ENCODE measurements at regions not wholly inside any gene's neighbourhood (a gene's known extent, or its start where the extent isn't known, plus 50 kb on each side); places are given as distances from the start of the nearest gene placed in this dataset.

DNA sequence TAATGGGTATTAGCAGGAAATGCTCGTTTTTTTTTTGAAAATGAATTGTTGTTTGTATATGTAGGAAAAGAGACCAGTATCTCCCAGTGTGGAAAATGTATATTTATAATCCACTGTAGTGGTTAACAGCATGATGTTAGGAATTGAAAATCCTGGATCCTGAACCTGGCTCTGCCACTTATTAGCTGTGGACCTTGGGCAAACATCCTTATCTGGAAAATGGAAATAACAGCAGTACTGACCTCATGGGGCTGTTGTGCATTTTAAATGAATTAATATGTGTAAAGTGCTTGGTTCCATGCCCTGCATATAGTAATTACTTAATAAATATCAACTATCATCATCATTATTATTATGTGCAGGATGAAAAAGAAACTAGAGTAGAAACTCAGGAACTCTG lies 251.3 kb downstream of the CDCA7 start:
- TF ChIP-seq, protein P1, sequence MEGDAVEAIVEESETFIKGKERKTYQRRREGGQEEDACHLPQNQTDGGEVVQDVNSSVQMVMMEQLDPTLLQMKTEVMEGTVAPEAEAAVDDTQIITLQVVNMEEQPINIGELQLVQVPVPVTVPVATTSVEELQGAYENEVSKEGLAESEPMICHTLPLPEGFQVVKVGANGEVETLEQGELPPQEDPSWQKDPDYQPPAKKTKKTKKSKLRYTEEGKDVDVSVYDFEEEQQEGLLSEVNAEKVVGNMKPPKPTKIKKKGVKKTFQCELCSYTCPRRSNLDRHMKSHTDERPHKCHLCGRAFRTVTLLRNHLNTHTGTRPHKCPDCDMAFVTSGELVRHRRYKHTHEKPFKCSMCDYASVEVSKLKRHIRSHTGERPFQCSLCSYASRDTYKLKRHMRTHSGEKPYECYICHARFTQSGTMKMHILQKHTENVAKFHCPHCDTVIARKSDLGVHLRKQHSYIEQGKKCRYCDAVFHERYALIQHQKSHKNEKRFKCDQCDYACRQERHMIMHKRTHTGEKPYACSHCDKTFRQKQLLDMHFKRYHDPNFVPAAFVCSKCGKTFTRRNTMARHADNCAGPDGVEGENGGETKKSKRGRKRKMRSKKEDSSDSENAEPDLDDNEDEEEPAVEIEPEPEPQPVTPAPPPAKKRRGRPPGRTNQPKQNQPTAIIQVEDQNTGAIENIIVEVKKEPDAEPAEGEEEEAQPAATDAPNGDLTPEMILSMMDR (IDR thresholded peaks at IDR 0.05): no peak
- no peak for TF ChIP-seq POLR2A (IDR thresholded peaks at IDR 0.05)

Measured in vagina (tissue), 2 donors.